Nephron (organoid): ENCODE measurements at regions not wholly inside any gene's neighbourhood (a gene's known extent, or its start where the extent isn't known, plus 50 kb on each side); places are given as distances from the start of the nearest gene placed in this dataset.

Experiments
- H3K27ac Mint-ChIP-seq, 3 experiments: 2 replicates each; pipeline ENCODE4 v1.8.0; 2020; ENCODE audit warnings: mixed read lengths in 3 of 3, mild to moderate bottlenecking in 2 of 3, moderate library complexity in 1 of 3
- H3K27me3 Mint-ChIP-seq: 2 replicates; pipeline ENCODE4 v1.8.0; 2021; ENCODE audit warnings: low read depth, mild to moderate bottlenecking, moderate library complexity, mixed read lengths
- H3K36me3 Mint-ChIP-seq: 2 replicates; pipeline ENCODE4 v1.8.0; 2020; ENCODE audit warnings: low read depth, mixed read lengths
- H3K4me1 Mint-ChIP-seq: 2 replicates; pipeline ENCODE4 v1.8.0; 2020; ENCODE audit warnings: mixed read lengths
- H3K4me3 Mint-ChIP-seq, 3 experiments: 2 replicates each; pipeline ENCODE4 v1.8.0; 2020; ENCODE audit warnings: mild to moderate bottlenecking in 3 of 3, mixed read lengths in 3 of 3, moderate library complexity in 2 of 3
- H3K9me3 Mint-ChIP-seq: 2 replicates; pipeline ENCODE4 v1.8.0; 2020; ENCODE audit warnings: mixed read lengths
- TF ChIP-seq, protein P1 (sequence below), 3 experiments: fragments of 200-600 bp; sonication (generic); IDR thresholded peaks; one replicate each; pipeline ENCODE4 v1.5.0; 2021; ENCODE audit warnings: antibody characterized with exemption in 3 of 3; ENCODE audit not compliant: unreplicated experiment in 3 of 3

DNA sequence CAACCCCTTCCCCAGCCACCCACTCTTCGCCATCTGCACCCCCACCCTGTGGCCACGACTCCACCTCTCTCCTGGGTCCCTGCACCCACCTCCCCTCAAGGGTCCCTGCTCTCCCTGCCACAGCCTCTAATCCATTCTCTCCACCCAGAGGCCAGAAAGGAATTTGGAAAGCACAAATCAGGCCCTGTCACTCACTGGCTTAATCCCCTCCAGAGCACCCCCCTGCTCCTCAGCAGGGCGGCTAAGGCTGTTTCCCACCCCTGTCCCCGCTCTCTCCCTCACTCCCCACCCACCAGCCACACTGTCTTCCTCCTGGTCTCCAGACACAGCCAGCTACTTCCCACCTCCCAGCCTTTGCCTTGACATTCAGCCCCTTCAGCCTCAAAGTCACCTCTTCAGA, 150.0 kb upstream of the LINGO1 start:
- peaks cover 20% of the 10 kb centered on the region for H3K27me3 Mint-ChIP-seq
- no peak overlapping the region for H3K4me3 Mint-ChIP-seq
- TF ChIP-seq, protein P1, sequence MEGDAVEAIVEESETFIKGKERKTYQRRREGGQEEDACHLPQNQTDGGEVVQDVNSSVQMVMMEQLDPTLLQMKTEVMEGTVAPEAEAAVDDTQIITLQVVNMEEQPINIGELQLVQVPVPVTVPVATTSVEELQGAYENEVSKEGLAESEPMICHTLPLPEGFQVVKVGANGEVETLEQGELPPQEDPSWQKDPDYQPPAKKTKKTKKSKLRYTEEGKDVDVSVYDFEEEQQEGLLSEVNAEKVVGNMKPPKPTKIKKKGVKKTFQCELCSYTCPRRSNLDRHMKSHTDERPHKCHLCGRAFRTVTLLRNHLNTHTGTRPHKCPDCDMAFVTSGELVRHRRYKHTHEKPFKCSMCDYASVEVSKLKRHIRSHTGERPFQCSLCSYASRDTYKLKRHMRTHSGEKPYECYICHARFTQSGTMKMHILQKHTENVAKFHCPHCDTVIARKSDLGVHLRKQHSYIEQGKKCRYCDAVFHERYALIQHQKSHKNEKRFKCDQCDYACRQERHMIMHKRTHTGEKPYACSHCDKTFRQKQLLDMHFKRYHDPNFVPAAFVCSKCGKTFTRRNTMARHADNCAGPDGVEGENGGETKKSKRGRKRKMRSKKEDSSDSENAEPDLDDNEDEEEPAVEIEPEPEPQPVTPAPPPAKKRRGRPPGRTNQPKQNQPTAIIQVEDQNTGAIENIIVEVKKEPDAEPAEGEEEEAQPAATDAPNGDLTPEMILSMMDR (IDR thresholded peaks at IDR 0.05; ENCODE audit: unreplicated experiment in 3 of 3), result no peak
- no peaks in the 10 kb centered on the region for H3K36me3 Mint-ChIP-seq
- peaks cover 12% of the 10 kb centered on the region for H3K4me1 Mint-ChIP-seq
- peaks cover 11% of the 10 kb centered on the region for H3K9me3 Mint-ChIP-seq
- H3K27ac Mint-ChIP-seq, result no peak overlapping the region

DNA sequence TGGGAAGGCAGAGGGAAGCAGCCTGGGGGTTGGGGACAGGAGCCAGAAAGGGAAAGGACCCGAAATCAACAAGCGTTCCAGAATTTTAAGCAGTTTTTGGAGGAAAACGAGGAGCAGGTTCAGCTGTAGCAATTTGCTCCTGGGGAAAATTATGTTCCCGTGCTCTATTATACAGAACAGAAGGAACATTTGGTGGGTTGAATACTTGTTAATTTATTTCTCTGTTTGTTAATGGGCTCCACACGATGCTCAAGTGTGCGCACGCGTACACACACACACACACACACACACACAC, 149.2 kb upstream of the LINGO1 start:
- TF ChIP-seq, protein P1 (IDR thresholded peaks at IDR 0.05; ENCODE audit: unreplicated experiment in 3 of 3), result no peak
- Mint-ChIP-seq H3K27ac (no peak overlapping the region), H3K4me1 (peaks cover 12% of the 10 kb centered on the region)

DNA sequence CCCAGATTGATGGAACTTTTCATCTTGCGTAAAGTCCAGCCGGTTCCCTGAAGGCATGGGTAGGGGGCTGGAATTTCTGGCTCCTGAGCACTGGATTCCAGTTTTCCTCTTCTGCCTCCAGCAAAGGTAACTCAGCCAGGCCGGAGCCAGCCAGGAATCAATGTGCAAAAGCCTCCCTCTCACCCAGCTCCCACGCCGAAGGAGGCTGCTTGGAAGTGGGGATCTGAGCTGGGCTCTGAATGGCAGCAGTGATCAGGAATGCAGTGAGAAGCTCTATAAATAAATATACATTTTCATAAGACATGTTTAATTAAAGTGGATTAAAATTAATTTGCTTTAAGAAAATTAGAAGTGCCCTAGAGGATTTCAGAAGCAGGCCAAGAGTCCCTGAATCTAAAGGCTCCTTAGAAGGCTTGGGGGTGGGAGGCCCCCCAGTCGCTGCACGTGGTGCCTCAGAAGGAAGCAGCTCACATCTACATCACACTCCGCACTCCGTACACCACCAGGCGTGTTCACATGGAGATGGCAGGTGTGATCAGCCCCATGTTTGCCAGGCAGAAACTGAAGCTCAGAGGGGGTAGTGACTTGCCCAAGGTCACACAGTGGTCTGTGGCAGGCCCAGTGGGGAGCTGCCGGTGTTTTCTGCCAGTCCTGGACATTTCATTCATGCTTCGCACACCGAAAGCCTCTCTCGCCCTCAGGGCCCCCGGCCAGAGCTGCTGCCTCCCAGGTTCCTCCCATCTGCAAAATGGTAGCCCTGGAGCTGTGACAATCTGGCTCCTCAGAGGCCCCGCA, 148.6 kb upstream of the LINGO1 start:
- no peak overlapping the region for H3K4me3 Mint-ChIP-seq
- peaks cover 12% of the 10 kb centered on the region for H3K4me1 Mint-ChIP-seq
- TF ChIP-seq, protein P1 (IDR thresholded peaks at IDR 0.05; ENCODE audit: unreplicated experiment in 3 of 3), result no peak
- peaks cover 11% of the 10 kb centered on the region for H3K9me3 Mint-ChIP-seq
- peaks cover 20% of the 10 kb centered on the region for H3K27me3 Mint-ChIP-seq
- no peaks in the 10 kb centered on the region for H3K36me3 Mint-ChIP-seq
- no peak overlapping the region for H3K27ac Mint-ChIP-seq

More for the DNA sequence above, 149.2 kb upstream of the LINGO1 start:
- Mint-ChIP-seq H3K9me3 (peaks cover 11% of the 10 kb centered on the region), H3K36me3 (no peaks in the 10 kb centered on the region), H3K27me3 (peaks cover 20% of the 10 kb centered on the region), H3K4me3 (no peak overlapping the region)

DNA sequence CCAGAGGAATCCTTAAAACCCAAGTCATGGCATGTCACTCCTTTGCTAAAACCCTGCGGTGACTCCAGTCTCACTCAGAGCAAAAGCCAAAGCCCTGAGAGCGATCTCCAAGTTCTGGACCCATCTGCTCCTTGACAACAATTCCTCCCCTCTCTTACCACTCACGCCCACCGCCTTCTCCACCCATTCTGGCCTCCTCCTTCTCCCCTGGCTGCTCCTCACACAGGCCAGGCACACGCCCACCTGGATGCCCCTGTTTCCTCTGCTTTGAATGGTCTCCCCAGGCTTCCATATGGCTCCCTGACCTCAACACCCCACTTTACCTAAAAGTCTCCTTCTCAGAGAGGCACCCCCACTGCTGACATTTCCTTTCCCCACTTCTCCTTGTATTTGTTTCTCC, 146.1 kb upstream of the LINGO1 start:
- no peaks in the 10 kb centered on the region for H3K36me3 Mint-ChIP-seq
- H3K27ac Mint-ChIP-seq, result no peak overlapping the region
- no peak overlapping the region for H3K4me3 Mint-ChIP-seq
- TF ChIP-seq, protein P1 (IDR thresholded peaks at IDR 0.05; ENCODE audit: unreplicated experiment in 3 of 3), result no peak
- peaks cover 11% of the 10 kb centered on the region for H3K9me3 Mint-ChIP-seq
- peaks cover 24% of the 10 kb centered on the region for H3K27me3 Mint-ChIP-seq
- H3K4me1 Mint-ChIP-seq, result peaks cover 6% of the 10 kb centered on the region

DNA sequence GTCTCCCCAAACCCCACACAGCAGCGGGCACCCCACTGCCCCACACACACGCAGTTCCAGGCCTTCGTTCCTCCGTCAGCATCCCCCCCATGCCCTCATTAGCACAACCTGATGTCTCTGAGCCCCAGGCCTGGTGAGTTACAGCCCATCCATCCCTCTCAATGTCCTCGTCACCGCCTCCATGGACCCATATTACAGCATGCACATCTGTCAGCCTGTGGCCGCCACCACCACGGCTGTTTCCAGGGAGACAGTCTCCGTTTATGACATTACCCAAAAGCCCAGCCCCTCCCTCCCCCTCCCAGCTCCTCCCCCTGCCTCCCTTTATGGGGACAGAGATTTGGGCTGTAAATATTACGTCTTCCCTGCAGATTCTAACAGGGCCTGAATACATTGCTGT, 143.1 kb upstream of the LINGO1 start:
- Mint-ChIP-seq H3K27ac (no peak overlapping the region), H3K27me3 (peaks cover 22% of the 10 kb centered on the region), H3K9me3 (peaks cover 11% of the 10 kb centered on the region), H3K4me3 (no peak overlapping the region), H3K36me3 (no peaks in the 10 kb centered on the region), H3K4me1 (no peaks in the 10 kb centered on the region)
- TF ChIP-seq, protein P1 (IDR thresholded peaks at IDR 0.05; ENCODE audit: unreplicated experiment in 3 of 3), result no peak

DNA sequence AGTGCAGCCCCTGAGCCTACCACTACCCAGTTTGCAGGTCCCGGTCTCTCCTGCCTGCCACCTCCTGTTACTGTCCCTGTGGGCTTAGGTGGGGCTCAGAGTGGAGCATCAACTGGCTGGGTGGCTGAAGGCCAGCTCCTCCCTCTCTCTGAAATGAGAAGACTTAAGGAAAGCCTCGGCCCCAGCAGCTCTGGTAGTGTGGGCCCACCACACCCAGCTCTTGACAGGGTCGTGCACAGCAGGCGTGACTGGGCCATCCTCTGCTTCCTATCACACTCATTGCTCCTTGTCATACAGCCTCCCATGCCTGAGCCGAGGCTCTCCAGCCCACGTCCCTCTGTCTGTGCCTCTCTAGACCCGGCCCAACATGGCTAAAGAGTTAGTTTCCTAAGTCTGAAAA, 142.7 kb upstream of the LINGO1 start:
- Mint-ChIP-seq H3K9me3 (peaks cover 11% of the 10 kb centered on the region), H3K36me3 (no peaks in the 10 kb centered on the region), H3K27me3 (peaks cover 17% of the 10 kb centered on the region), H3K4me3 (no peak overlapping the region), H3K4me1 (no peaks in the 10 kb centered on the region), H3K27ac (no peak overlapping the region)
- TF ChIP-seq, protein P1 (IDR thresholded peaks at IDR 0.05; ENCODE audit: unreplicated experiment in 3 of 3), result no peak
